Neuronal stem cell (in vitro differentiated cells): ENCODE measurements at regions not wholly inside any gene's neighbourhood (a gene's known extent, or its start where the extent isn't known, plus 50 kb on each side); places are given as distances from the start of the nearest gene placed in this dataset.

ENCODE experiments used
- DNase-seq: peaks from one replicate; pipeline ENCODE4 v3.0.0-alpha.2; 2013; ENCODE audit warnings: low spot score
- H2AFZ ChIP-seq: one replicate; pipeline ENCODE4 v1.6.1; 2013; ENCODE audit warnings: mild to moderate bottlenecking, low read length, inconsistent platforms
- H2AK5ac ChIP-seq: 2 replicates; pipeline ENCODE4 v1.6.1; 2013; ENCODE audit warnings: low read depth, mild to moderate bottlenecking, inconsistent platforms, low read length, moderate library complexity, mixed read lengths
- H2BK120ac ChIP-seq: 2 replicates; pipeline ENCODE4 v1.6.1; 2013; ENCODE audit warnings: low read depth, mild to moderate bottlenecking, inconsistent platforms, low read length, moderate library complexity, mixed read lengths
- H2BK12ac ChIP-seq: one replicate; pipeline ENCODE4 v1.6.1; 2013; ENCODE audit warnings: low read length, inconsistent platforms
- H2BK15ac ChIP-seq: 2 replicates; pipeline ENCODE4 v1.6.1; 2013; ENCODE audit warnings: mild to moderate bottlenecking, low read length, inconsistent platforms, mixed read lengths
- H2BK5ac ChIP-seq: one replicate; pipeline ENCODE4 v1.6.1; 2013; ENCODE audit warnings: inconsistent platforms, mild to moderate bottlenecking, low read length, moderate library complexity
- H3K14ac ChIP-seq: one replicate; pipeline ENCODE4 v1.6.1; 2013; ENCODE audit warnings: low read length, inconsistent platforms
- H3K18ac ChIP-seq: 2 replicates; pipeline ENCODE4 v1.6.1; 2013; ENCODE audit warnings: low read length, inconsistent platforms
- H3K23ac ChIP-seq: 2 replicates; pipeline ENCODE4 v1.6.1; 2013; ENCODE audit warnings: low read depth, mild to moderate bottlenecking, mixed read lengths, low read length, inconsistent platforms; ENCODE audit not compliant: poor library complexity
- H3K27ac ChIP-seq: replicated peaks from 3 replicates; pipeline ENCODE4 v1.5.1; 2013; ENCODE audit warnings: low read length, inconsistent platforms
- H3K27me3 ChIP-seq, 3 experiments: 2 replicates each; pipeline ENCODE4 v1.6.1; 2013; ENCODE audit warnings: low read length in 3 of 3, mild to moderate bottlenecking in 2 of 3, inconsistent platforms in 1 of 3, low read depth in 1 of 3, mixed read lengths in 1 of 3, moderate library complexity in 1 of 3; ENCODE audit not compliant: control insufficient read depth in 3 of 3, insufficient read depth in 3 of 3
- H3K36me3 ChIP-seq, 2 donors: replicated peaks in 1 of 2; 2 replicates each; pipeline ENCODE4 v1.6.1; 2013; ENCODE audit warnings: low read length in 2 of 2; ENCODE audit not compliant: control insufficient read depth in 2 of 2, insufficient read depth in 2 of 2
- H3K4ac ChIP-seq: 2 replicates; pipeline ENCODE4 v1.6.1; 2013; ENCODE audit warnings: inconsistent platforms, mild to moderate bottlenecking, low read length, moderate library complexity
- H3K4me1 ChIP-seq, 2 donors: 1 replicate in 1 of 2; 2 replicates in 1 of 2; pipeline ENCODE4 v1.6.1; 2013; ENCODE audit warnings: low read length in 2 of 2, low read depth in 1 of 2; ENCODE audit not compliant: control insufficient read depth in 2 of 2, insufficient read depth in 1 of 2
- H3K4me2 ChIP-seq: one replicate; pipeline ENCODE4 v1.6.1; 2013; ENCODE audit warnings: mild to moderate bottlenecking, low read length, inconsistent platforms; ENCODE audit not compliant: insufficient read depth, poor library complexity, severe bottlenecking
- H3K4me3 ChIP-seq, 2 donors: 2 replicates each; pipeline ENCODE4 v1.5.1; 2013; ENCODE audit warnings: low read length in 2 of 2, mild to moderate bottlenecking in 2 of 2, inconsistent platforms in 1 of 2, moderate library complexity in 1 of 2
- H3K79me1 ChIP-seq: one replicate; pipeline ENCODE4 v1.6.1; 2013; ENCODE audit warnings: low read depth, mild to moderate bottlenecking, inconsistent platforms, low read length, moderate library complexity
- H3K9ac ChIP-seq: one replicate; pipeline ENCODE4 v1.6.1; 2013; ENCODE audit warnings: mild to moderate bottlenecking, low read depth, low read length, inconsistent platforms; ENCODE audit not compliant: poor library complexity
- H3K9me3 ChIP-seq, 2 donors: replicated peaks in 1 of 2; 2 replicates each; pipeline versions ENCODE3 to v1.6.1; 2013; ENCODE audit warnings: low read length in 2 of 2, mild to moderate bottlenecking in 2 of 2, inconsistent platforms in 1 of 2, low read depth in 1 of 2, mixed read lengths in 1 of 2, moderate library complexity in 1 of 2; ENCODE audit not compliant: control insufficient read depth in 2 of 2, insufficient read depth in 1 of 2
- H4K8ac ChIP-seq: one replicate; pipeline ENCODE4 v1.6.1; 2013; ENCODE audit warnings: low read depth, mild to moderate bottlenecking, inconsistent platforms, low read length, moderate library complexity
- H4K91ac ChIP-seq: one replicate; pipeline ENCODE4 v1.6.1; 2013; ENCODE audit warnings: low read length, low read depth, mild to moderate bottlenecking, inconsistent platforms; ENCODE audit not compliant: poor library complexity
- WGBS, 2 donors: extraction: QIAGEN DNeasy Blood & Tissue Kit; methylation state at CpG; one replicate each; pipeline ENCODE4 v1.1.7; 2013; ENCODE audit warnings: missing lambda C conversion rate in 2 of 2, mixed read lengths in 1 of 2; ENCODE audit not compliant: insufficient read length in 2 of 2, insufficient replicate concordance in 1 of 2; ENCODE audit errors: extremely low coverage in 2 of 2; 5-methylcytosine and 5-hydroxymethylcytosine counted together

DNA sequence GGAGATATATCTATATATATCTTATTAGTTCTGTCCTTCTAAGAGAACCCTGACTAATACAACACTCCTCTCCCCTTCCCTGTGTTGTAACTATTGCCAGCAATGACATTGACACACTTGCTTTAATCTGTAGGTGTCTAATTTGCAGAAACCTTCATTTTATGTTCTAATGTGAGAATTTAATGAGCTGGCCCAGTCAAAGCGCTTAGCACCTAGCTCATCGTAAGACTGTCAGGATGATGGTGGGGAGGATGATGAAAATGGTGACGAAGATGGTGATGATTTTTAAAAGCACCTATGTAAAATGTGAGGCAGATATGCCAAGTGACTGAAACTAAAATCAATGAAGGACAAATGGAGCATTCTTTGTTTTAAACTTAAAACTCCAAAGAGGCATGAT lies 183.8 kb downstream of the DHX15 start:
- Histone ChIP-seq H3K4ac (no peak overlapping the region), H3K27me3 (no peaks in the 10 kb centered on the region), H3K36me3 (no peaks in the 10 kb centered on the region), H3K23ac (no peak overlapping the region), H2BK12ac (no peak overlapping the region), H4K8ac (no peak overlapping the region), H2AFZ (no peak overlapping the region), H3K18ac (no peak overlapping the region), H2AK5ac (no peak overlapping the region), H3K9me3 (no peaks in the 10 kb centered on the region), H3K27ac (no peak overlapping the region), H3K9ac (no peak overlapping the region), H2BK5ac (no peak overlapping the region), H3K4me3 (no peak overlapping the region), H3K4me1 (no peaks in the 10 kb centered on the region), H2BK15ac (no peak overlapping the region), H3K4me2 (no peak overlapping the region), H3K14ac (no peak overlapping the region), H3K79me1 (no peaks in the 10 kb centered on the region), H4K91ac (no peak overlapping the region), H2BK120ac (no peak overlapping the region)
- no peak for DNase-seq
- no CpG with 5 or more reads among the region's 3 CpGs for WGBS, 2 donors

DNA sequence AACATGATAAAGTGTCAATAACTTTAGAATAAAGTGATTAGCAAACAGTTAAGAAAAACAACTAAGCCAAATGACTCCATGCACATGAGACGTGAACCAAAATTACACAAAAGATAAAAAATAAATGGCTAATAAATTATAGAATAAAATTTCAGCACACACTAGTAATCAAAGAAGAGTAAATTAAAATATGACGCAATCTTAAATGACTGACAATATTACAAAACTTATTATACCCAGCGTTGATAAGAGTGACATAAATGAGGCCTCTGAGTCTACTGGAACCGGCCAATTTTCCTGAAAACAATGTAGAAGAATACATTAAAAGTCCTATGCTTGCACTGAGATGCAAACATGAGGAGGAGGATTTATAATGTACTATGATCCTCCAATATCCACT lies 187.4 kb downstream of the DHX15 start:
- Histone ChIP-seq H3K27me3 (no peaks in the 10 kb centered on the region), H4K8ac (no peak overlapping the region), H3K4me2 (no peak overlapping the region), H2AK5ac (no peak overlapping the region), H3K18ac (no peak overlapping the region), H3K23ac (no peak overlapping the region), H3K9me3 (no peaks in the 10 kb centered on the region), H2BK15ac (no peak overlapping the region), H2BK120ac (no peak overlapping the region), H3K4me3 (no peak overlapping the region), H3K4me1 (peaks cover 0 to 2% of the 10 kb centered on the region in 2 donors), H3K36me3 (no peaks in the 10 kb centered on the region), H2BK5ac (no peak overlapping the region), H3K79me1 (no peaks in the 10 kb centered on the region), H4K91ac (no peak overlapping the region), H3K9ac (no peak overlapping the region), H2BK12ac (no peak overlapping the region), H3K4ac (no peak overlapping the region), H2AFZ (no peak overlapping the region), H3K27ac (no peak overlapping the region), H3K14ac (no peak overlapping the region)
- DNase-seq, result no peak
- WGBS, 2 donors, result no CpG with 5 or more reads among the region's 4 CpGs

DNA sequence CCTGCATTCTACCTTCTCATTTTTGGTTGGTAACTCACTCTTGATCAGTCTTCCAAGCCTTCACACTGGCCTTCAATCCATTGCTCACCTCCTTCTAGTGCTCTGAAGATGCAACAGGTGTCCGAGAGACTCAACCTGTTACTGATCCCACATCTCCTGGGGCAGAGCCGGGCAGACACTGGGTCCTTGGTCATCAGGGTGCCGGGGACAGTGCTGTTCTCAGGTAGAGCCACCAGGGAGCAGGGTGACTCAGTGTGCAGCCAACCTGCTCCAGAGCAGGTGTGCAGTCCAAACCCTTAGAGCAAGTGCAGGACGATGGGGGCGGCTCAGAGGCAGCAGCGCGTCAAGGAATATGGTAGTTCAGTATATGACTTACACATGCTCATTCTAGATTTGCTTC lies 188.4 kb downstream of the DHX15 start:
- H3K79me1 ChIP-seq, result no peaks in the 10 kb centered on the region
- no peak overlapping the region for H3K4me2 ChIP-seq
- H3K23ac ChIP-seq, result no peak overlapping the region
- no peak overlapping the region for H2AFZ ChIP-seq
- no peak overlapping the region for H3K4ac ChIP-seq
- H2BK12ac ChIP-seq, result no peak overlapping the region
- no peak overlapping the region for H2BK15ac ChIP-seq
- no peak for DNase-seq
- no peak overlapping the region for H4K8ac ChIP-seq
- H2AK5ac ChIP-seq, result no peak overlapping the region
- peaks cover 0 to 2% of the 10 kb centered on the region in 2 donors for H3K4me1 ChIP-seq
- no peak overlapping the region for H3K18ac ChIP-seq
- H3K4me3 ChIP-seq, result no peak overlapping the region
- H3K14ac ChIP-seq, result no peak overlapping the region
- H3K36me3 ChIP-seq, result no peaks in the 10 kb centered on the region
- no peaks in the 10 kb centered on the region for H3K9me3 ChIP-seq
- H4K91ac ChIP-seq, result no peak overlapping the region
- WGBS, 2 donors, result no CpG with 5 or more reads among the region's 7 CpGs
- H3K9ac ChIP-seq, result no peak overlapping the region
- H2BK5ac ChIP-seq, result no peak overlapping the region
- no peaks in the 10 kb centered on the region for H3K27me3 ChIP-seq
- no peak overlapping the region for H3K27ac ChIP-seq
- H2BK120ac ChIP-seq, result no peak overlapping the region

DNA sequence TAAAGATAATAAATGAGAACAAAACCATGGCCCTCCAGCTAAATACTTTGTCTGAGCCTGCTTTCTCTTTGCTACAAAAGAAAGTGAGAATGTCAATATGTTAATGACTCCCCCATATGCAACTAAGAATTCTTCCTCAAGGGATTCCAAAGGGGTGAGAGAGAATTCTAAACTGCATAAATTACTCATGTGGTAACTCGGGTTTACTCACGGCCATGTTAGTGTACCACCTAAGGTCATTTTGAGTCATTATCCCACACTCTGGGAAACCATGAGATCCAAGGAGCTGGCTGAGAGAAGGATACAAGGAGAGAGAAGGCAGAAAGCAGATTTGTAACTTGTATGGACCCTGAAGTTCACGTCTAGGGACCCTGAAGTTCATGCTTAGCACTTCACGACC lies 190.3 kb downstream of the DHX15 start:
- no peak overlapping the region for H3K27ac ChIP-seq
- H3K4me1 ChIP-seq, result peaks cover 0 to 2% of the 10 kb centered on the region in 2 donors
- no peak overlapping the region for H3K4me2 ChIP-seq
- H4K8ac ChIP-seq, result no peak overlapping the region
- H2BK12ac ChIP-seq, result no peak overlapping the region
- DNase-seq, result no peak
- no peak overlapping the region for H2AK5ac ChIP-seq
- no peak overlapping the region for H3K18ac ChIP-seq
- H2BK5ac ChIP-seq, result no peak overlapping the region
- no peak overlapping the region for H3K4me3 ChIP-seq
- H3K36me3 ChIP-seq, result no peaks in the 10 kb centered on the region
- no peak overlapping the region for H2BK120ac ChIP-seq
- H2AFZ ChIP-seq, result peak overlapping the region; percentile 12
- H2BK15ac ChIP-seq, result no peak overlapping the region
- no peak overlapping the region for H3K4ac ChIP-seq
- no peaks in the 10 kb centered on the region for H3K9me3 ChIP-seq
- no peak overlapping the region for H3K23ac ChIP-seq
- H3K14ac ChIP-seq, result no peak overlapping the region
- no CpG with 5 or more reads among the region's 4 CpGs for WGBS, 2 donors
- no peaks in the 10 kb centered on the region for H3K27me3 ChIP-seq
- H3K79me1 ChIP-seq, result no peaks in the 10 kb centered on the region
- H4K91ac ChIP-seq, result no peak overlapping the region
- H3K9ac ChIP-seq, result no peak overlapping the region
